CD14-positive monocyte (primary cell): ENCODE measurements at regions not wholly inside any gene's neighbourhood (a gene's known extent, or its start where the extent isn't known, plus 50 kb on each side); places are given as distances from the start of the nearest gene placed in this dataset.

Experiments
- DNase-seq, 3 donors: peaks; one replicate each; pipeline ENCODE4 v3.0.0-alpha.2; 2011 to 2022
- H2AFZ ChIP-seq: 2 replicates; pipeline ENCODE4 v1.6.0; 2012; ENCODE audit warnings: mild to moderate bottlenecking, low read depth, low read length, inconsistent platforms; ENCODE audit not compliant: insufficient read depth, poor library complexity, severe bottlenecking
- H3K27ac ChIP-seq, 2 donors: 1 replicate in 1 of 2; 2 replicates in 1 of 2; pipeline ENCODE4 v1.5.1; 2012 to 2013; ENCODE audit warnings: low read length in 2 of 2, control low read depth in 1 of 2, inconsistent platforms in 1 of 2, low read depth in 1 of 2, mild to moderate bottlenecking in 1 of 2
- H3K27me3 ChIP-seq, 2 donors: one replicate each; pipeline versions ENCODE4 v1.6.0 to v1.6.1; 2011 to 2013; ENCODE audit warnings: low read length in 2 of 2; ENCODE audit not compliant: control insufficient read depth in 2 of 2, insufficient read depth in 2 of 2
- H3K36me3 ChIP-seq, 2 donors: replicated peaks in 1 of 2; 1 replicate in 1 of 2; 2 replicates in 1 of 2; pipeline versions ENCODE4 v1.5.1 to v1.6.1; 2012 to 2013; ENCODE audit warnings: low read length in 2 of 2, control low read depth in 1 of 2, inconsistent platforms in 1 of 2, mild to moderate bottlenecking in 1 of 2; ENCODE audit not compliant: insufficient read depth in 2 of 2, control insufficient read depth in 1 of 2
- H3K4me1 ChIP-seq, 2 donors: 1 replicate in 1 of 2; 2 replicates in 1 of 2; pipeline versions ENCODE4 v1.5.1 to v1.6.1; 2012 to 2013; ENCODE audit warnings: low read length in 2 of 2, control low read depth in 1 of 2, inconsistent platforms in 1 of 2, mild to moderate bottlenecking in 1 of 2, moderate library complexity in 1 of 2; ENCODE audit not compliant: insufficient read depth in 2 of 2, control insufficient read depth in 1 of 2
- H3K4me2 ChIP-seq: replicated peaks from 2 replicates; pipeline ENCODE3; 2012; ENCODE audit warnings: low read length, moderate library complexity, mild to moderate bottlenecking; ENCODE audit not compliant: poor library complexity, severe bottlenecking; ENCODE audit errors: extremely low read depth
- H3K4me3 ChIP-seq, 3 experiments: fragments of 200-600 bp in 1 of 3; sonication (generic) in 1 of 3; replicated peaks in 1 of 3; 1 replicate in 2 of 3; 2 replicates in 1 of 3; pipeline ENCODE4 v1.5.1; 2011 to 2013; ENCODE audit warnings: low read length in 3 of 3, mild to moderate bottlenecking in 3 of 3, control low read depth in 2 of 3, low read depth in 2 of 3, inconsistent platforms in 1 of 3, moderate library complexity in 1 of 3
- H3K79me2 ChIP-seq: 2 replicates; pipeline ENCODE4 v1.6.0; 2012; ENCODE audit warnings: mild to moderate bottlenecking, control low read depth, inconsistent platforms, low read length, moderate library complexity; ENCODE audit not compliant: insufficient read depth
- H3K9ac ChIP-seq: 2 replicates; pipeline ENCODE4 v1.6.0; 2017; ENCODE audit warnings: low read length, mild to moderate bottlenecking; ENCODE audit not compliant: insufficient read depth, poor library complexity, severe bottlenecking
- H3K9me3 ChIP-seq, 2 donors: replicated peaks in 1 of 2; 1 replicate in 1 of 2; 2 replicates in 1 of 2; pipeline versions ENCODE4 v1.5.1 to v1.6.1; 2012 to 2013; ENCODE audit warnings: low read length in 2 of 2, control low read depth in 1 of 2; ENCODE audit not compliant: control insufficient read depth in 1 of 2, insufficient read depth in 1 of 2
- H4K20me1 ChIP-seq: 2 replicates; pipeline ENCODE4 v1.6.0; 2012; ENCODE audit warnings: mild to moderate bottlenecking, low read length, control low read depth, moderate library complexity; ENCODE audit not compliant: insufficient read depth
- H3K27ac Mint-ChIP-seq, 7 donors: one replicate each; pipeline ENCODE4 v1.8.0; 2020; ENCODE audit warnings: mild to moderate bottlenecking in 7 of 7, mixed read lengths in 7 of 7, moderate library complexity in 6 of 7, inconsistent platforms in 2 of 7
- H3K27me3 Mint-ChIP-seq, 3 donors: one replicate each; pipeline ENCODE4 v1.8.0; 2021 to 2022; ENCODE audit warnings: low read depth in 3 of 3, mild to moderate bottlenecking in 3 of 3, mixed read lengths in 3 of 3, moderate library complexity in 3 of 3, inconsistent platforms in 1 of 3
- H3K36me3 Mint-ChIP-seq, 2 donors: one replicate each; pipeline ENCODE4 v1.8.0; 2020; ENCODE audit warnings: mixed read lengths in 2 of 2, inconsistent platforms in 1 of 2, mild to moderate bottlenecking in 1 of 2
- H3K4me1 Mint-ChIP-seq: one replicate; pipeline ENCODE4 v1.8.0; 2020; ENCODE audit warnings: mild to moderate bottlenecking, mixed read lengths
- H3K4me3 Mint-ChIP-seq, 2 donors: one replicate each; pipeline ENCODE4 v1.8.0; 2020; ENCODE audit warnings: mild to moderate bottlenecking in 2 of 2, mixed read lengths in 2 of 2, moderate library complexity in 1 of 2
- H3K9me3 Mint-ChIP-seq, 7 donors: one replicate each; pipeline ENCODE4 v1.8.0; 2020 to 2022; ENCODE audit warnings: mixed read lengths in 7 of 7, mild to moderate bottlenecking in 6 of 7, moderate library complexity in 6 of 7, inconsistent platforms in 2 of 7
- WGBS: methylation state at CpG from one replicate; pipeline ENCODE4 v1.1.5; 2013; ENCODE audit warnings: missing lambda C conversion rate; ENCODE audit not compliant: insufficient coverage; 5-methylcytosine and 5-hydroxymethylcytosine counted together
- intact Hi-C, 2 donors: fragments of 100-400 bp; cut with micrococcal nuclease; formaldehyde crosslinking; loops; one replicate each; pipeline versions ENCODE4 v1.15.0 to v1.15.1; 2023
- TF ChIP-seq, protein P1 (sequence below): fragments of 200-600 bp; IDR thresholded peaks from one replicate; pipeline ENCODE4 v1.8.0; 2022; ENCODE audit warnings: antibody characterized with exemption, mild to moderate bottlenecking

DNA sequence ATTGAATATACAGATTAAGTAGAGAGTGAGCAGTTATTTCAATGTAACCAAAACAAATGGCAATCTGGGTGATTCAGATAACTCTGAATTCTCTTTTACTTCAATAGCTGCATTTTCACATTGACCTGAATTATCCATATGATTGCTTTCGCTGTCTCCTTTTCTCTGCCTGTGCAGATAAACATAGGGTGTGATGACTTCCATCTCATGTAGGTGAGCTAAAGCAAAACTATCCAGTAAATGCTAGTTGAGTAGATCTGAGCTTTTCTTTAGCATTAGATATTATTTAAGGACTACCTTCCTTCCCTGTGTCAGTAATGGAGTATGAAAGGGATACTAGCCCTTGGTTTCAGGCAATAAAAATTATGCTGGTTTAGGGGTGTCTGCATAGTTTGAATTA lies 288.6 kb downstream of the OXSM start:
- H3K27me3 ChIP-seq = no peaks in the 10 kb centered on the region
- no peak overlapping the region for H3K4me2 ChIP-seq
- H4K20me1 ChIP-seq = no peaks in the 10 kb centered on the region
- no peak overlapping the region for H3K9ac ChIP-seq
- TF ChIP-seq, protein P1, sequence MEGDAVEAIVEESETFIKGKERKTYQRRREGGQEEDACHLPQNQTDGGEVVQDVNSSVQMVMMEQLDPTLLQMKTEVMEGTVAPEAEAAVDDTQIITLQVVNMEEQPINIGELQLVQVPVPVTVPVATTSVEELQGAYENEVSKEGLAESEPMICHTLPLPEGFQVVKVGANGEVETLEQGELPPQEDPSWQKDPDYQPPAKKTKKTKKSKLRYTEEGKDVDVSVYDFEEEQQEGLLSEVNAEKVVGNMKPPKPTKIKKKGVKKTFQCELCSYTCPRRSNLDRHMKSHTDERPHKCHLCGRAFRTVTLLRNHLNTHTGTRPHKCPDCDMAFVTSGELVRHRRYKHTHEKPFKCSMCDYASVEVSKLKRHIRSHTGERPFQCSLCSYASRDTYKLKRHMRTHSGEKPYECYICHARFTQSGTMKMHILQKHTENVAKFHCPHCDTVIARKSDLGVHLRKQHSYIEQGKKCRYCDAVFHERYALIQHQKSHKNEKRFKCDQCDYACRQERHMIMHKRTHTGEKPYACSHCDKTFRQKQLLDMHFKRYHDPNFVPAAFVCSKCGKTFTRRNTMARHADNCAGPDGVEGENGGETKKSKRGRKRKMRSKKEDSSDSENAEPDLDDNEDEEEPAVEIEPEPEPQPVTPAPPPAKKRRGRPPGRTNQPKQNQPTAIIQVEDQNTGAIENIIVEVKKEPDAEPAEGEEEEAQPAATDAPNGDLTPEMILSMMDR = no peak
- peaks cover 0 to 4% (median 1%) of the 10 kb centered on the region in 7 donors for H3K9me3 Mint-ChIP-seq
- no peak overlapping the region for H3K4me3 Mint-ChIP-seq
- H3K4me3 ChIP-seq = no peak overlapping the region
- DNase-seq = no peak
- no peaks in the 10 kb centered on the region for H3K4me1 ChIP-seq
- WGBS = no CpG with 5 or more reads among the region's 1 CpG
- H3K36me3 ChIP-seq = no peaks in the 10 kb centered on the region
- no peaks in the 10 kb centered on the region for H3K79me2 ChIP-seq
- no peaks in the 10 kb centered on the region for H3K36me3 Mint-ChIP-seq
- H3K27ac ChIP-seq = no peak overlapping the region
- H2AFZ ChIP-seq = no peak overlapping the region
- H3K27ac Mint-ChIP-seq = no peak overlapping the region
- H3K9me3 ChIP-seq = peaks cover 2 to 4% of the 10 kb centered on the region in 2 donors
- H3K27me3 Mint-ChIP-seq = no peaks in the 10 kb centered on the region
- intact Hi-C loops = no loop called here
- no peaks in the 10 kb centered on the region for H3K4me1 Mint-ChIP-seq

DNA sequence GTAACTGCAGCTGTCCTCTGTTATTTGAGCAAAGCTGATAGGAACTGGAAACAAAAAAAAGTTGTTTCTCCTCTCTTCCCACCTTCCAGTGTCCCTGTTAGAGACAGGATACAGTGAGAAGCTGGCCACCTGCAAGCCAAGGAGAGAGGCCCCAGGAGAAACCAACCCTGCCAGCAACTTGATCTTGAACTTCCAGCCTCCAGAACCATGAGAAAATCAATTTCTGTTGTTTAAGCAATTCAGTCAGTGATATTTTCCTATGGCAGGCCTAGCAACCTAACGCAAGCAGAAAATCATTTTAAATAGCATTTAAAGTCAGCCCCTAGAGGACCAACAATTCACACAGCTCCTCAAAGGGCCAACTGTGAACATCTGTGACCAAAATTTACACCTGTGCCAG lies 291.3 kb downstream of the OXSM start:
- Mint-ChIP-seq H3K4me3 (no peak overlapping the region), H3K27ac (no peak overlapping the region), H3K36me3 (no peaks in the 10 kb centered on the region), H3K4me1 (no peaks in the 10 kb centered on the region), H3K27me3 (peaks cover 0 to 2% (median 0%) of the 10 kb centered on the region in 3 donors), H3K9me3 (peaks cover under 1 to 7% (median 3%) of the 10 kb centered on the region in 7 donors)
- no peaks in the 10 kb centered on the region for H3K27me3 ChIP-seq
- H3K9ac ChIP-seq = no peak overlapping the region
- no peak overlapping the region for H2AFZ ChIP-seq
- no peaks in the 10 kb centered on the region for H3K79me2 ChIP-seq
- H3K4me2 ChIP-seq = no peak overlapping the region
- TF ChIP-seq, protein P1 = no peak
- no peak overlapping the region for H3K4me3 ChIP-seq
- H4K20me1 ChIP-seq = no peaks in the 10 kb centered on the region
- H3K36me3 ChIP-seq = no peaks in the 10 kb centered on the region
- H3K27ac ChIP-seq = no peak overlapping the region
- DNase-seq = no peak
- no peaks in the 10 kb centered on the region for H3K4me1 ChIP-seq
- intact Hi-C loops = no loop called here
- WGBS = 88% methylated on average over 1 of the region's 1 CpG
- H3K9me3 ChIP-seq = peaks cover 7 to 10% of the 10 kb centered on the region in 2 donors
